Type B pancreatic cell (in vitro differentiated cells): ENCODE measurements at regions not wholly inside any gene's neighbourhood (a gene's known extent, or its start where the extent isn't known, plus 50 kb on each side); places are given as distances from the start of the nearest gene placed in this dataset.

ENCODE experiments used
- DNase-seq: peaks from one replicate; pipeline ENCODE4 v3.0.0; 2021; ENCODE audit warnings: mixed read lengths; ENCODE audit not compliant: unreplicated experiment; ENCODE audit errors: extremely low spot score
- H3K27ac Mint-ChIP-seq: 2 replicates; pipeline ENCODE4 v1.8.0; 2021; ENCODE audit warnings: mild to moderate bottlenecking, mixed read lengths
- H3K27me3 Mint-ChIP-seq: 2 replicates; pipeline ENCODE4 v1.8.0; 2021; ENCODE audit warnings: mixed read lengths
- H3K36me3 Mint-ChIP-seq: 2 replicates; pipeline ENCODE4 v1.8.0; 2021; ENCODE audit warnings: mixed read lengths
- H3K4me1 Mint-ChIP-seq: one replicate; pipeline ENCODE4 v1.8.0; 2021; ENCODE audit warnings: mixed read lengths; ENCODE audit not compliant: unreplicated experiment
- H3K4me3 Mint-ChIP-seq: 2 replicates; pipeline ENCODE4 v1.8.0; 2021; ENCODE audit warnings: mild to moderate bottlenecking, mixed read lengths
- H3K9me3 Mint-ChIP-seq: 2 replicates; pipeline ENCODE4 v1.8.0; 2021; ENCODE audit warnings: mixed read lengths
- TF ChIP-seq, protein P1 (sequence below): fragments of 200-600 bp; sonication (generic); conservative IDR thresholded peaks from 2 replicates; pipeline ENCODE4 v1.5.0; 2021; ENCODE audit warnings: antibody characterized with exemption, mild to moderate bottlenecking

DNA sequence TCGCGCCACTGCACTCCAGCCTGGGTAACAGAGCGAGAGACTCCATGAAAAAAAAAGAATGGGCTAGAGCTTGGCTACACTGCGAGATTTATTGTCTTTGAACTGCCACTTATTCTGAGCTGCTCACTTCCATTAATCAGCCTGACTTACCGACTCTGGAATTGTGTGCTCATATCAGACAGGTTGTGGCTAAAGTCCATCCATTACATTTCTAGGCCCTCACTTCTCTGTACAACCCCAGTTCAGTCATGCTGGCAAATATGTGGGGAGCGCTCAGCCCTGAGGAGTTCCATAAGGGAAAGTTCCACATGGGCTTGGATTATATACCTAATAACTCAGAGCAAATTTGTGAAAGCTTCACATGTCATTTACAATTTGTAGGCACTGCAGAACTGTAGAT lies 270.6 kb downstream of the TRIML1 start:
- no peak overlapping the region for H3K27ac Mint-ChIP-seq
- H3K9me3 Mint-ChIP-seq = no peaks in the 10 kb centered on the region
- TF ChIP-seq, protein P1, sequence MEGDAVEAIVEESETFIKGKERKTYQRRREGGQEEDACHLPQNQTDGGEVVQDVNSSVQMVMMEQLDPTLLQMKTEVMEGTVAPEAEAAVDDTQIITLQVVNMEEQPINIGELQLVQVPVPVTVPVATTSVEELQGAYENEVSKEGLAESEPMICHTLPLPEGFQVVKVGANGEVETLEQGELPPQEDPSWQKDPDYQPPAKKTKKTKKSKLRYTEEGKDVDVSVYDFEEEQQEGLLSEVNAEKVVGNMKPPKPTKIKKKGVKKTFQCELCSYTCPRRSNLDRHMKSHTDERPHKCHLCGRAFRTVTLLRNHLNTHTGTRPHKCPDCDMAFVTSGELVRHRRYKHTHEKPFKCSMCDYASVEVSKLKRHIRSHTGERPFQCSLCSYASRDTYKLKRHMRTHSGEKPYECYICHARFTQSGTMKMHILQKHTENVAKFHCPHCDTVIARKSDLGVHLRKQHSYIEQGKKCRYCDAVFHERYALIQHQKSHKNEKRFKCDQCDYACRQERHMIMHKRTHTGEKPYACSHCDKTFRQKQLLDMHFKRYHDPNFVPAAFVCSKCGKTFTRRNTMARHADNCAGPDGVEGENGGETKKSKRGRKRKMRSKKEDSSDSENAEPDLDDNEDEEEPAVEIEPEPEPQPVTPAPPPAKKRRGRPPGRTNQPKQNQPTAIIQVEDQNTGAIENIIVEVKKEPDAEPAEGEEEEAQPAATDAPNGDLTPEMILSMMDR = no peak
- H3K36me3 Mint-ChIP-seq = no peaks in the 10 kb centered on the region
- DNase-seq = no peak
- H3K4me1 Mint-ChIP-seq = no peaks in the 10 kb centered on the region
- no peak overlapping the region for H3K4me3 Mint-ChIP-seq
- H3K27me3 Mint-ChIP-seq = no peaks in the 10 kb centered on the region

DNA sequence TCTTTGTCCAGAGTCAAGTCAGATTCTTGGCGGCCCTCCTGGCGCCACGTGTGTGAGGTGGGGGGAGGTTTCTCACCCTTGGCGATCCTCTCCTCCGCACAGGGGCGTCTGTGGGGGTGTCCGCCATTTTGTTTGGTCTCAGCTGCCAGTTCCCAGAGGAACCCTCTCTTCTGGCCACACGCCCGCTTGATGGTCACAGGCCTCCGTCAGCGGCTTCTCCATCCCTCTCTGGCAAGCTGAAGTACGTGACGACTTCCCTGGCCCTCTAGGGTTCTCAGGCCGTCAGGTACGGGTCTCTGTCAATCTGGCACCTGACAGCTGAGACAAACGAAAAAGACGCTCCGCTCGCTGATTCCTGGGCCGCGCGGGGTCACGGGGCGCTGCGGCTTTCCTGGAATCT lies 272.6 kb downstream of the TRIML1 start:
- no peaks in the 10 kb centered on the region for H3K4me1 Mint-ChIP-seq
- H3K27ac Mint-ChIP-seq = no peak overlapping the region
- no peaks in the 10 kb centered on the region for H3K36me3 Mint-ChIP-seq
- H3K4me3 Mint-ChIP-seq = no peak overlapping the region
- TF ChIP-seq, protein P1 = no peak
- H3K9me3 Mint-ChIP-seq = no peaks in the 10 kb centered on the region
- no peaks in the 10 kb centered on the region for H3K27me3 Mint-ChIP-seq
- no peak for DNase-seq

DNA sequence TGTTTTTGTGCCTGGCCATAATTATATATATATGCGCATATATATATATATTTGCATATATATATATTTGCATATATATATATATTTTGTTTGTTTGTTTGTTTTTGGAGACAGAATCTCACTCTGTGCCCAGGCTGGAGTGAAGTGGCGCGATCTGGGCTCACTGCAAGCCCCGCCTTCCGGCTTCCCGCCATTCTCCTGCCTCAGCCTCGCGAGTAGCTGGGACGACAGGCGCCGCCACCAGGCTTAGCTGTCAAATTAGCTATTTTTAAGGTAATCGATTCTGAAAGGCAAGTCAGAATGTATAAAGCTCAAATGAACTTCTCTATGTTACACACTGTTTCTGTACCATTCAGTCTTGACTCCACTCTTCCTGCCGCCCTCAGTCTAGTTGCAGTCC lies 273.3 kb downstream of the TRIML1 start:
- H3K4me3 Mint-ChIP-seq = no peak overlapping the region
- TF ChIP-seq, protein P1 = no peak
- no peaks in the 10 kb centered on the region for H3K4me1 Mint-ChIP-seq
- no peak overlapping the region for H3K27ac Mint-ChIP-seq
- DNase-seq = no peak
- H3K9me3 Mint-ChIP-seq = no peaks in the 10 kb centered on the region
- H3K36me3 Mint-ChIP-seq = no peaks in the 10 kb centered on the region
- no peaks in the 10 kb centered on the region for H3K27me3 Mint-ChIP-seq

DNA sequence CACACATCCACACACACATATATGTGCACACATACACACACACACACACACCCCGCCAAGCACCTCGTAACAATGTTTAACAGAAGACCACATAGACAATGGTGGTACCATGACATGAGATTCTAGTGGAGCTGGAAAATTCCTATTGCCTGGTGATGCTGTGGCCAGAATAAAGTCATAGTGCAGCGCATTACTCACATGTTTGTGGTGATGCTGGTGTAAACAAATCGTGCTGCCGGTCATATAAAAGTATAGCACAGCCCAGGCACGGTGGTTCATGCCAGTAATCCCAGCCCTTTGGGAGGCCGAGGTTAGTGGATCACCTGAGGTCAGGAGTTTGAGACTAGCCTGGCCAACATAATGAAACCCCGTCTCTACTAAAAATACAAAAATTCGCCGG lies 275.2 kb downstream of the TRIML1 start:
- Mint-ChIP-seq H3K27ac (no peak overlapping the region), H3K9me3 (no peaks in the 10 kb centered on the region)

DNA sequence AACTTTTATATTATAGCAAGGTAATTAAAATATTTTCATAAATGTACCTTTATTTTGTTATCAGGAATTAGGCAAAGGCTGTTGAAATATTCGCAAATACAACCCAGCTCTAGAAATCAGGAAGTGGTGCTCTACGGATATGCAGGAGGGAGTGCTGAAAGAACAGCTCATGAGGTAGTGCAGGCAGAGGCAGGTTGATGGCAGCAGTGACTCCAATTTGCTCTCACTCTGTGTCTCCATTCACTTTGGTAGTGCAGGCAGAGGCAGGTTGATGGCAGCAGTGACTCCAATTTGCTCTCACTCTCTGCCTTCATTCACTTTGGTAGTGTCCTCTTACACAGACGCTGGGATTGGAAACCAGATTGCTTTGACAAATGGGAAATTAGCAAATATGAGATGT lies 277.9 kb downstream of the TRIML1 start:
- TF ChIP-seq, protein P1 = no peak
- no peaks in the 10 kb centered on the region for H3K36me3 Mint-ChIP-seq
- no peak overlapping the region for H3K4me3 Mint-ChIP-seq
- no peak overlapping the region for H3K27ac Mint-ChIP-seq
- DNase-seq = no peak
- H3K4me1 Mint-ChIP-seq = no peaks in the 10 kb centered on the region
- no peaks in the 10 kb centered on the region for H3K9me3 Mint-ChIP-seq
- no peaks in the 10 kb centered on the region for H3K27me3 Mint-ChIP-seq

More for the DNA sequence above, 275.2 kb downstream of the TRIML1 start:
- TF ChIP-seq, protein P1 = no peak
- no peaks in the 10 kb centered on the region for H3K4me1 Mint-ChIP-seq
- H3K4me3 Mint-ChIP-seq = no peak overlapping the region
- no peaks in the 10 kb centered on the region for H3K27me3 Mint-ChIP-seq
- H3K36me3 Mint-ChIP-seq = no peaks in the 10 kb centered on the region
- no peak for DNase-seq

DNA sequence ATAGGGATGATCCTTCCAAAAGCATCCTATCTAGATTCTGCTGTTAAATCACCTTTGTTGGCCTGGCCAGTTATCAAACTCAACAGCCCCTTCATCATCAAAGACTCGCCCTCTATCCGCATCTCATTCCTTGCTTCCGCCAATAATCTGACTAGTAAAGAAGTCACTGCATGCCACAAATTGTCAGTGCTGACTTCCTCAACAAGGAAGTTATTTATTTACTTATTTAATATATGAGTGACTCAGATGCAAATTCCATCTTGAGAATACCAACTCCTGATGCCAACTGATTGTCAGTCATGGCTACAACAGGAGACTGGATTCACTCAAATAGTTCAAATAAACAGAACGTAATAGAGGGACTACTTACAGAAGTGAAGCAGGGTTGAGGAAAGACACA lies 283.8 kb downstream of the TRIML1 start:
- TF ChIP-seq, protein P1 = no peak
- Mint-ChIP-seq H3K4me1 (no peaks in the 10 kb centered on the region), H3K9me3 (no peaks in the 10 kb centered on the region), H3K27ac (no peak overlapping the region), H3K27me3 (no peaks in the 10 kb centered on the region), H3K4me3 (no peak overlapping the region), H3K36me3 (no peaks in the 10 kb centered on the region)
- DNase-seq = no peak
